GM21447 (cell line): ENCODE measurements at regions not wholly inside any gene's neighbourhood (a gene's known extent, or its start where the extent isn't known, plus 50 kb on each side); places are given as distances from the start of the nearest gene placed in this dataset.
"Not testable (repeated sequence)": the region's sequence is repeated elsewhere in the genome, so short reads cannot be mapped to it uniquely, and the experiment has no call there.

ENCODE experiments used
- ATAC-seq: cut with Tn5 transposase; IDR thresholded peaks from one replicate; pipeline ENCODE4 v1.9.1; 2021; ENCODE audit not compliant: unreplicated experiment

DNA sequence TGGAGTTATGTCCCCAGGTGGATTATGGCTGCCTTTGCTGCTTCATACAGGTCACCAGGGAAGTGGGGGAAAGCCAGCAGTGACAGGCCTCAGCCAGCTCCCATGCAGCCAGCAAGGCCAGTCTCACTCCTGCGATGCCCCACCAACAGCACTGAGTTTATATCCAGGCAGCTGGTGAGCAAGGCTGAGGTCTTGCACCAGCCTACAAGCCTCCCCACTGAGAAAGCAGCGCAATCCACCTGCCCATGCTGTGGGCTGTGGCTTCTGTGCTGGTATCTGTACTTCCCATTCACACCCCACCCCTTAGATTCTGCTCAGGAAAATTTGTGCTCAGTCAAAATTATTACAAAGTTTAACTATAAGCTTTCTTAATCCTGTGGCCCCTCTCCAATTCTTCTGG lies 153.5 kb downstream of the HHIP start:
- ATAC-seq, result no peak

DNA sequence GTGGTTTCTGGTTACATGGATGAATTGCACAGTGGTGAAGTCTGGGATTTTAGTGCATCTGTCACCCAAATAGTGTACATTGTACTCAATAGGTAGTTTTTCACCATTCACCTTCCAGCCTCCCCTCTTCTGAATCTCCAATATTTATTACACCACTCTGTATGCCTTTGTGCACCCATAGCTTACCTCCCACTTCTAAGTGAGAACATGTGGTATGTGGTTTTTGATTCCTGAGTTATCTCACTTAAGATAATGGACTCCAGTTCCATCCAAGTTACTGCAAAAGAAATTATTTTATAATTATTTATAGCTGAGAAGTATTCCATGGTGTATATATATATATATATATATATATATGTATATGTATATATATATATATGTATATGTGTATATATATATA lies 155.8 kb downstream of the HHIP start:
- ATAC-seq, result no peak

DNA sequence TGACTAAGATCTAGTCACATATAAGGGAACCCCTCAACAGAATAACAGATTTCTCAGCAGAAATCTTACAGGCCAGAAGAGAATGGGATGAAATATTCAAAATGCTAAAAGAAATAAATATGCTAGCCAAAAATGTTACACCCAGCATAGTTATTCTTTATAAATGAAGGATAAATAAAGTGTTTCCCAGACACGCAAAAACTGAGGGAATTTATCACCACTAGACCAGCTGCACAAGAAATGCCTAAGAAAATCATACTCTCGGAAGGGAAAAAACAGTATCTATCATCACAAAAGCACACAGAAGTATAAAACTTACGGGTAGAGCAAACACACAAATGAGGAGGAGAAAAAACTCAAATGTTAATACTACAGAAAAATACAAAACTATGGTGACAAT lies 162.1 kb downstream of the HHIP start:
- no peak for ATAC-seq

DNA sequence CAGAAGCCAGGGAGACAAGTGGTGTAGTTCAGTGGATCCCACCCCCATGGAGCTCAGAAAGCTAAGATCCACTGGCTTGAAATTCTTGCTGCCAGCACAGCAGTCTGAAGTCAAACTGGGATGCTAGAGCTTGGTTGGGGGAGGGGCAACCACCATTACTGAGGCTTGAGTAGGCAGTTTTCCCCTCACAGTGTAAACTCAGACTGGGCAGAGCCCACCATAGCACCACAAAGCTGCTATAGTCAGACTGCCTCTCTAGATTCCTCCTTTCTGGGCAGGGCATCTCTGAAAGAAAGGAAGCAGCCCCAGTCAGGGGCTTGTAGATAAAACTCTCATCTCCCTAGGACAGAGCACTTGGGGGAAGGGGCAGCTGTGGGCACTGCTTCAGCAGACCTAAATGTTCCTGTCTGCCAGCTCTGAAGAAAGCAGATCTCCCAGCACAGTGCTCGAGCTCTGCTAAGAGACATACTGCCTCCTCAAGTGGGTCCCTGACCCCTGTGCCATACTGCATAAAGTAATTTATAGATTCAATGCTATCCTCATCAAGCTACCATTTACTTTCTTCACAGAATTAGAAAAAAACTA lies 163.2 kb downstream of the HHIP start:
- ATAC-seq, result no peak

DNA sequence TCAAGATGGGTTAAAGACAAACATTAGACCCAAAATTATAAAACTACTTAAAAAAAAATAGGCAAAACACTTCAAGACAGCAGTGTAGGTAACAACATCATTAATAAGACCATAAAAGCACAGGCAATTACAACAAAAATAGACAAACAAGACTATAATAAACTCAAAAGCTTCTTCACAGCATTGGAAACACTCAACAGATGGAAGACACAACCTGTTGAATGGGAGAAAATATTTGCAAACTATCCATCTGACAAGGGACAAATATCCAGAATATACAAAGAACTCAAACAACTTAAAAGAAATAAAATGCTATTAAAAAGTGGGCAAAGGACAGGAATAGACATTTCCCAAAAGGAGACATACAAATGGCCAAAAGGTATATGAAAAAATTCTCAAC lies 170.7 kb downstream of the HHIP start:
- no peak for ATAC-seq

DNA sequence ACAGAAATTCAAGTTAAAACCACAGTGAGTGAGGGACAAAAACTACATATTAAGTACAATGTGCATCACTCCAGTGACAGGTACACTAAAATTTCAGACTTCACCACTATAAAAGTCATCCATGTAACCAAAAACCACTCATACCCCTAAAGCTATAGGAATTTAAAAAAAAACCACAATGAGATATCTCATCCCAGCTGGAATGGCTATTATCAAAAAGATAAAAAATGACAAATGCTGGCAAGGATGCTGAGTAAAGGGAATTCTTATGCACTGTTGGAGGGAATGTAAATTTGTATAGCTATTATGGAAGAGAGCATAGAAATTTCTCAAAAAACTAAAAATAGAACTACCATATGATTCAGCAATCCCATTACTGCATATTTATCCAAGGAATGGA lies 171.1 kb downstream of the HHIP start:
- no peak for ATAC-seq

DNA sequence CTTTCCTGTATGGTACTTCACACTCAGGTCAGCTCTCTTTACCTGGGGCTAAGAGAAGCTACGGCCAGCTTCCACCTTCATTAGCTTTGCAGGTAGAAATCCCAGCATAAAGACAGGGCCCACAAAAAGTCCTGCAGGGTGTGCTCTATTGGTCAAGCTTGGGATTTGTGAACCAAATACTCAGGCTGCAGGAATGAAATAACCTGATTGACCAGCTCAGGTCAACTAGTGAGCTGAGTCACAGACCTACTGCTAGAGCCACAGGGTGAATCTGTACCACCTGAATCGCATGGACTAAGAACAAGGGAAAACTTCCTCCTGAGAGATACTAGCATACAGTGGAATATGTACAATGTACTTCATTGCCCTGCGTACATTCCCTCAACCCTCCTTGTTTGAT lies 172.2 kb downstream of the HHIP start:
- ATAC-seq, result no peak

DNA sequence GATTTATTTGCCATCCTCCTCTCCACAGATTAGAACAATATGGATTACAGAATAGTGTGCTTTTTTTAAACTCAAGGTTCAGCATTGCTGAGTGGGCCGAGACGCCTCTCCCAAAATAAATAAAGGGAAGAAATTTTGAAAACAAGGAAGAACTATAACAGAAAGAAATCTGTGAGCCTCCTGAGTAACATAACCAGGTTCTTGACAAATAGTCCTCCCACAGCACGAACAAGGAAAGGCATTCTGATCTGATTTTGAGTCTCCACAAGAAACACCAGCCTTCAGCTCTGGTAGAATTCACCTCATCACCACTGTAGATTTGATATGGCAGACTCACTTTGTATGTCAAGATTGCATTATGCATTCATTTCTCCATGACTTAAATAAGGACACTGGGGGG lies 173.6 kb downstream of the HHIP start:
- no peak for ATAC-seq

DNA sequence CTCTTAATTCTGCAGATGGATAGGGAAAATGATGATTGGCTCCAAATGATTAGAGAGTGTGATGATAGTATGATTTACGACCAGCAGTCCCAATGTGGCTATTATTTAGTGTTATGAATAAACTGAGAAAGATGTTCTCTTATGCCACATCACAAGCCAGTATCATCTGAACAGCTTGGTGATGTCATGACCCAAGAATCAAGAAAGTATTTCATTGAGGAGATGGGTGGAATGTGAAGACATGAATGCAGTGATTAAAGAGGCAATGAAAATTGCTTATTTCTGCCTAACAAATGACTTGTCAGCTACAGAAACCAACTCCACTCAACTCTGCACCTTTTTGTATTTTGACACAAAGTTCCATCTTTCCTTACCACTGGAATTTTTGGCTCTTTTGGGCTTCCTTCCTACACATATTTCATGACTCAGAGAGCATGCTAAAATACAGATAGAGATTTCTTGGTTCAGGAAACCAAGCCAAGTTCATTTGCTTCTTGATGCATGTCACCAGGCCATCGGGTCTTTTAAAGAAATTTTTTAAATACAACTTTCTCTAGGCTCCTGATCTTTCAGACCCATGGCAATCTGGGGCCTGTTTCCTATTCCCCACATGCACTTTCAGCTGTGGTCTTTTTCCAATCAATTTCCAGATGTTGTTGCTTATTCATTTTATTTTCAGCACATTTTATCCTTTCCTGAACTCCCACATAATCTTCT lies 174.2 kb downstream of the HHIP start:
- ATAC-seq, result no peak

DNA sequence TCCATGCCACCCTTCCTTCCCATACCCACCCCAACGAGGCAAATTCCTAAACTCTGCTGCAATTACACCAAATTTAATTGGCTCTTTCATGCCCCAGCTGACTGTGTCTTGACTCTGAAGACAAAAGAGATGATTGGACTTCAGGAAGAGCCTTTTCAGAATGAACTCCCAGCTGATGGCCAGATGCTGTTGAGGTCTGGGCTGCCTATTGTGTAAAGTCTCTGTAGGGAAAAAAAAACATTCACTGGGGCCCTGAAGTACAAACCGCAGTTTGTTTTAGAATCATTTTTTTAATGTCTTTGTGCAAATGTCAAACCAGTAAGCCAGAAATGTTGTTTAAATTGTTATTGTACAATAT lies 174.8 kb downstream of the HHIP start:
- no peak for ATAC-seq

DNA sequence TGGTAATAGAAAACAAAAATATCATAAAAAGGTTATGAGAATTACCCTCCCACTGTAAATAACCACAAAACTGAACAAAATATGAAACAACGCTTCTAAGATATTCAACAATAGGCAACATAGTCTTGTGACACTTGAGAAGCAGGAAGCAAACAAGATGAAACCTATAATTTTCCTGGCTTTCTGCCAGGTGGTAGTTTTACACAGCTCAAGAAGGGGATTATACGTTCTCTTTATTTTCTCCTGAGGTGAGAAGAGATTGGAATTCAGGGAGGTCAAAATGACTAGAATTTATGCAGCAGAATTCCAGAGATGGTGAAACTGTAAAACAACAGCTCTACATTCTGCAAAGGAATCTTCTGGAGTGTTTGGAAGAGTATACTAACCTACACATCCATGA lies 186.0 kb downstream of the HHIP start:
- no peak for ATAC-seq

DNA sequence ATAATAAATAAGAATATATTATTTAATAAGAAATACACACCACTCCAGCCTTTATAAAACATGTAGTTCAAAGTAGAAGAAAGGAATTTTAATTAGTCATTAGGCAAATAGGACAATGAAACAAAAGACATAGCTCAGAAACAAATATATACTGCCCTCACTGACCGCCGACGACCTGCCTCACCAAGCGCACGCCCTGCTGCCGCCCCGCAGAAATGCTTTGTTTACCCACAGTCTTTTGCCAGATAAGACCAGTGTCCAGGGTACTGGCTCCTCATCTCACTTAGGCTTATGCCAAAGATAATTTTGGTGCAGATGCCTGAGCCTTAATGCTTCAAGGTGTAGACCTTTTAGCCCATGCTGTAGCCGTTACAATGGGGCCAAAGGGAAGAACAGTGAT lies 199.5 kb downstream of the HHIP start:
- ATAC-seq, result no peak

DNA sequence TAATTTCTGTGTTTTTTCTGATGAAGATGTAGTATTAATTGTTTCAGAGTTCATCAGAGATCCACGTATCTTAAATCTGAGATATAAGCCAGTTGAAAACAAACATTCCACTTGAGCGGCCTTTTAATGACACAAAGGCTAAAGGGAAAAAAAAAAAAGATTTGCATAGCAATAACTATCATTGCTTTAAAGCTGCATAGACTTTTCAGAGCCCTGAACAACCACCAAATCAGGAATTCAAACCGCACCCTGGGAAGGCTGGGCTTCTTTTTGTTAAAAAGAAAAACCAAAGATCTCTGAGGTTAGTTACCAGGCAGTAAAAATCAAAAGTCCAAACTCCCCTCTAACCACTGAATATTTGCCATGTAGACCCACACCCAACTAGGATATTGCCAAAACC lies 206.0 kb downstream of the HHIP start:
- no peak for ATAC-seq

DNA sequence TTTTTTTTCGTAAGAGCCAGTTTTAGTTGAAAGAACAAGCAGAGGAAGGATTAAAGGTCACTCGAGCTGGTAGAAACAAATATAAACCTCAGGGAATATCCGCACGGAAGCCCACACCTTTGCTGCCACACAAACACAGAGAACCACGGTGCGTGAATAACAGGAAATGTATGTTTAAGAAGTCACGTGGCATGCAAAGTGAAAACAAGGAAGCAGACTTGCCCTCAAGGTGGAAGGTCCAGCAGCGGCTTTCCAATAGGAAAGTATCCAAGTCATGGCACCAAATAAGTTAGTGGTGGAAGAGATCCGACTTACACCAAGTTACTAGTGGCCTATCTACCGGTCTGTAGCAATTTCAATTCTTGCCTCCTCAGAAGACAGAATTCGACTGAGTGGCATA lies 215.5 kb downstream of the HHIP start:
- ATAC-seq, result no peak

DNA sequence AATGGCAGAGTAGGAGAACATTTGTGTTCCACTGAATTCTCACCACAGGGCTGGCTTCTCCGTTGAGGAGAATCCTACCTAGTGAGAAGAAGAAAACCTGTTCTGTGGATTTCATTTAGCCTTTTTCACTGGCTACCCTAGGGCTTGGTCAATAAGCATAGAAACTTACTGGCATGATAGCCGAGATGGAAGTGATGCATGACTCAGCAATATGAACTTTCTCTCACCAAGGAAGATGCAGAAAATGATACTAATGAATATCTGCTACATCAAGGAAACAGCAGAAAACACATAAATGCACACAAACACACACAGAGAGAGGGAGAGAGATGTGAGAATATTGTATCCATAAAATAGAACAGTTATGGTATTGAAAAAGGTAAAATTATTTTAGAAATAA lies 216.3 kb downstream of the HHIP start:
- no peak for ATAC-seq

DNA sequence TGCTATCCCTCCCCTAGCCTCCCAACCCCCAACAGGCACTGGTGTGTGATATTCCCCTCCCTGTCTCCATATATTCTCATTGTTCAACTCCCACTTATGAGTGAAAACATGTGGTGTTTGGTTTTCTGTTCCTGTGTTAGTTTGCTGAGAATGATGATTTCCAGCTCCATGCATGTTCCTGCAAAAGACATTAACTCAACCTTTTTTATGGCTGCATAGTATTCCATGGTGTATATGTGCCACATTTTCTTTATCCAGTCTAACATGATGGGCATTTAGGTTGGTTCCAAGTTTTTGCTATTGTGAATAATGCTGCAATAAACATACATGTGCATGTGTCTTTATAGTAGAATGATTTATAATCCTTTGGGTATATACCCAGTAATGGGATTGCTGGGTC lies 218.9 kb downstream of the HHIP start:
- ATAC-seq, result not testable (repeated sequence)

DNA sequence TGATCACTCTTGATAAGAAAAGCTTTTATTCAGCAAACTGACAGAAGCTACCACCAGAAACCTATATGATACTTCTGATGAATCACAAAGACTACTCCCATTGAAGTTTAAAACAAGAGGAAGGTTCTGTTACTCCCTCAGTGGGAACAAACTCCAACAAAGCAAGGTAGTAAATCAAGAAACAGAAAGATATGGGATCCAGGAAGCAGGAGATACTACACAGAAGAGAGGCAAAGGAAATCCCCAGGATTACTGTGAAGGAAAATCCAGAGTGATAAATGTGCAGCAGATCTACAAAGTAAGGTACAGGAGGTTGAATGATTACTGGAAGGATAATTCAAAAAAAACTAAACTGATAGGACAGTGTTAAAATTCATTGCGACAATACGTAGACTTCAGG lies 222.4 kb downstream of the HHIP start:
- no peak for ATAC-seq

DNA sequence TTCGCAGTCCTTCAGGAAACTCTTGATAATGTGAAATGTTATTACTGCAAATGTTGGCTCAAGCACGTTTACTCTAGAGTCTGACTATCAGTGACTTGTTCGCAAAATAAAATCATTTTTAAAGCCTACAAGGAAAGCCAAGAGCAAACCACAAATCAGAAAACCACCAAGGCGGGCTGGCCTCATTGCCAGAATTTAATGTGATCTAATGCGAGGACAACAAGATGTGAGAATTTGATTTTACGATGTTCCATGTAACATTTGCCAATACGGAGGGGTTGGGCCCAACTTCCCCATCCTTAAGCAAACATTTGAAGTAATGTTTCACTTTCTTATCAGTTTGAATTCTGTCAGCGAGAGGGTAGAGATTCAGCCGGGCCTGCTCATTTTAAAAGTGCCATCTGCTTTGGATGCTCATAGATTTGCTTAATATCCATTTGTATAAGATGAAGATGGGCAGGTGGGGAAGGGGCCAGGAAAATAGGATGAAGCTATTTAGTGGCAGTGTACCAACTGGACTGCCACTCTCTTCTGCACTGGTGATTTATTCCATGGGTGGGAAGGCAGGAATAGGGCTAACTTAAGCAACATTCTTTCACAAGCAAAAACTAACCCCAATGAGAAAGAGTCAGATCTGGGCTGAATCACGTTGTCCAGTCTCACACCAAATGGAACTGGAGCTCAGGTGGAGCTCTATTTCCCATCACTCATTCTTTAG lies 225.3 kb downstream of the ANAPC10 start:
- ATAC-seq, result no peak

DNA sequence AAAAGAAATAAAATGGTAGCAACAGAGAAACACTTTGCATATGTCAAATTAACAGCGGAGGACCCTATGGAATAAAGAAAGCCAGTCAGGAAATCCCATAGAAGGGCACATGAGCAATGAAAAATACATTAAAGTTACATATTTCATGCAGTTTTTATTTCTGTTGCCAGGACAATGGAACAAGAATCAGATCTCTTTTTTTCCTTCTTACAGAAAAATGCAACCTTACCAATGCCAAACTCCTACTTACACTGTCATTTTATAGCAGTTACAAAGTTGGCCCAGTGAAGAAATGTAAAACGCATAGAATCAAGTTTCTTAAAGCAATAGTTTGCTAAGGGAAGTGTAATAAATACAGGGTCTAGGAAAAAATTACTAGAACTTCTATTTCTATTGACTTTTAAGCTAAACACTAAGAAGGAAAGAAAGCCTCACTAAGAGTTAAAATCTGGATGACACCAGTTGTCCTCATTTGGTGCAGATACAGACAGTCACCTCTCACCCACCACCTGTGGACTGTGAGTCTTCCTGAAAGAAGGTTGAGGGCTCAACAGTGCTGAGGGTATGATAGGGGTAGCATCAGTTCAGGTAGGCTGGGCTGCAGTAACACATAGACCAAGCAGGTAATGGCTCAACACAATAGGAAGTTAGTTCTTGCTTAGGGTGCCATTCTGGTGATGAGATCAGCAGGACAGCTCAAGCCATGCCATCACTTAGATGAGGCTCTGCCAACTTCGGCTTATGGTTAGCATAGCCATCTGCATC lies 224.6 kb downstream of the ANAPC10 start:
- ATAC-seq, result no peak

DNA sequence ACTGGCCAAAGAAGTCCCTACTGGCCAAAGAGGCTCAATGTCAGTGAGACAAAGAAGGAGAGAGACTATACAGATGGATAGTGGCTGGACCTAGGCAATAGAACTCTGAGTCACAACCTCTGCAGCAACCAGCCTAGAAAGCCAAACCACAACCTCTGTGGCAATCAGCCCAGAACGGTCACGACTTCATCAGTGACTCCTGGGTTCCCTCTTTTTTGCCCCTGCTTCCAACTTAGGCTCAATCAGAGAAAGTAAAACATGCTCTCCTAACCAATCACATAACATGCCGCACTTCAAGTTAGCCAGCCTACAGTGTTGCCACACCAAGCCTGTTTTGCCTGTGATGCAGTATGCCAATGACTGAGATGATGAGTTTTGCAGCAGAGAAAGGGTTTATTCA lies 203.4 kb downstream of the ANAPC10 start:
- no peak for ATAC-seq

DNA sequence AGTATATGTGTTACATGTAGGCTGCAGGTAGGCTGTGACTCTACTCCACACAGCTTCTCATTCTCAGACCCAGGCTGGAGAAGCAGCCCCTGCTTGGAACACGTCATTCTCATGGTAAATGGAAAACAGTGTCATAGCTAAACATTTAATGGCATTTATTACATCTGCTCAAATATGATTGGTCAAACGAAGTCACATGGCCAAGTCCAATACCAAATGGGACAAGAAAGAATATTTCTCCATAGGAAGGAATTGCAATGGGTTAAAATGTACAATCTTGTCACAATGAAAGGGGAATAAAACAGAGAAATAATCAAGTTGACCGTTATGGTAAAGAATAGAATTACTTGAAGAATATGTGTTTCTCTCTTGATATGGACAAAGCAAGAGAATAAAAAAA lies 198.6 kb downstream of the ANAPC10 start:
- no peak for ATAC-seq

DNA sequence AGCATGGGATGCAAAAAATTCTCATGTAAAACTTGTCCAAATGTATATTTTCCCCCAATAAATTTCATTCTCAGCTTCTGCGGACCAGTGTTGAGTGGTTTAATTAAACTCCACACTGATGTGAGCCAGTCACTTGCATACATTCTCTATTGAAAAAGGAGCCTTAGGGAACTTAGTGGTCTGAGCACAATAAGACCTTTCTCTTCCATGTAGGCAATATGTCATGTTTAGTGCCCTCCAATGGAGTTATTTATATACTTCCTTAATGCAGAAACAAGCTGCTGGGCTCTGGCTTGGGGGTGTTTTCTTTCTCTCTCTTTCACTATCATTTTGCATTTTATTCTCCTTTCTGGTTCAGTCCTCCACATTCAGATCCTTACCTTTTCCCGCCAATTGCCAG lies 196.9 kb downstream of the ANAPC10 start:
- no peak for ATAC-seq
